ENCODE measurements at regions not wholly inside any gene's neighbourhood (a gene's known extent, or its start where the extent isn't known, plus 50 kb on each side); places are given as distances from the start of the nearest gene placed in this dataset.
"Not testable (repeated sequence)": the region's sequence is repeated elsewhere in the genome, so short reads cannot be mapped to it uniquely, and the experiment has no call there.

- not testable (repeated sequence) for DNase-seq
Measured at GRCh38 chr3:144023543-144023942, 51.9 kb downstream of the DIPK2A start.

DNA sequence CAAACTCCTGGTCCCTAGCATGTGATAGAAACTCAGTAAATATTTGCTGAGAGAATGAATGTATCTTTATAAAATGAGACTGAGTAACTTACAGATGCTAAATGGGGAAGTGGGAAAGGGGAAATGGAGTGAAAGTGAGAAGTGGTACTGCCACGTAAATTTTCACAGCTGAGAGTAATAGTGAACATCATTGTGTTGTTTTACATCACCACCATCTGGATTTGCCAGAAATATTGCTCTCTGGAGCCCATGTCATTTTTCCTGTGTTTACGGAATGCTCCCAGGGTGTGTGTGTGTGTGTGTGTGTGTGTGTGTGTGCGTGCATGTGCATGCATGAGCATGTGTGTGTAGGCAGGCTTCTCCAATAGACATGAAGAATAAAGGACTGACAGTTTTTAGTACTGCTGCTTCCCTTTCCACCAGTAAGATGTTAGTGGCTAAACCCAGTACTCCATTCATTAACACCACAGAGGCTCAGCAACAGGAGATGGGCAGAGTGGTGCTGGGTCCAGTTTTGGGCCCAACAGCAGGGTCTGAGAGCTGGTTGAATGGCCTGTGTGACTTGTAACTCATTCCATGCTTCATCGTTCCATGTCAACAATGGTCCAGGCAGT is 57.3 kb downstream of the DIPK2A start:
- peak; percentile 76 to 87 for DNase-seq

DNA sequence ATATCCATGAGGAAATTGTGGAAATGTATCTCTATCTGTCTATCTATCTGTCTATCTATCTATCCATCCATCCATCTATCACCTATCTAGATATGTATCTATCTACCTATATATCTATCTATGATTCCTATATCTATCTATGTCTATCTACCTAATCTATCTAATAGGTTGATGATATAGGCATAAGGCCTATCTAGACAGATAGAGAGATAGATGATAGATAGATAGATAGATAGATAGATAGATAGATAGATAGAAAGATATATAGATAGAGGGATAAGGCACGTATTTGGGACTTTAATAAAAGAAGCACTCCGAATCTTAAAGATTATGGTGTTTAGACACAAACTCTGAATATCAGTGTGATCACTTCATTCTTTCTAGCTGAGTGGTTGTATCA is 58.1 kb downstream of the DIPK2A start:
- no peak for DNase-seq

GRCh38 chr3:144031938-144032337 is 60.3 kb downstream of the DIPK2A start:
- no peak for DNase-seq

DNA sequence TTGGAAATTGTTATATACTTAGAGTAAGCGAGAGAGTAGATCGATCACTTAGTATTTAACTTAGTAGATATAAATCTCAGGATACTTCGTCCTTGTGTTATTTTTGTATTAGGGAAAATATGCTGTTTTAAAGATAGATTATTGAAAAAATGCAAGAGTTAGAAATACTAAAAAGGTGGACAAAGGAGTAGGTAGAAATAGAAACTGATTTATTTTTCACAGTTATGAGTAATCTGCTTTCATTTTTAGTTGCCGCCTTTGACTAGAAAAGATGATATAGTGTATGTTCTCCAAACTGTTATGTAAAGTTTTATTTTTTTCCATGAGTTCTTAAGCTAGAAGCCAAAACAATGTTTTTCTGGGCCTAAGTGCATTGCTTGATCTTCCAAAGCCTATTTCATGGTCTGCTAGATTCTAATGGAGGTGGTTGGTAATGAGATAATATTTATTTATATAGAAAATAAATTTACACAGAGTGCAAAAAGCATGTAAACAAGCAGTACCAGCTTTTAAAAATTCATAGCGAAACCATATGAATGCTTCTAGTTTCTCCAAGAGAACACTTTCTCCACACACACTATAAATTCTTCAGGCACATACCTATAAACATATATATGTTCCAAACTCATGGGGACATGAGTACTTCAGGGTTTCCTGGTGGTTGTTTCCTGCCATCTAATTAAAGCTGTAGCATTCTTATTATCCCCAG is 61.1 kb downstream of the DIPK2A start:
- DNase-seq, result no peak

- no peak for DNase-seq
Measured at GRCh38 chr3:144033240-144033589, 61.6 kb downstream of the DIPK2A start.

DNA sequence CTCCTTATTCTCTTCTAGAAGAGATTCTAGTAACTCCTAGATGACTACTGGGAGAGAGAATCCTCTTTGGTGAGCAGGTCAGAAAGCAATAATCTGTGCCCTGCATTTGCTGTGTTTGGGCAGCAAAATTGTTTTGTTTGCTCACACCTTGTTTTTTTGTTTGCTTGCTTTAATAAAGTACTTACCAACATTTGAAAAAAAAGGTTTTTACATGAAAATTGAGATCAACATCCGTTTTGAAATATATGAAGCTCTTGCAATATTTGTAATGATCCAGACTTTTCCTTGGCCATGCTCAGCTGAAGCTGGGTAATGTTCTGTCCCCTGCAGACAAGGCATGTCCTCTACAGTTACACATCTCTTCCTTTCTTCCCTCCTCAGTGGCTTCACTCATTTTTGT is 62.2 kb downstream of the DIPK2A start:
- no peak for DNase-seq

- no peak for DNase-seq
Measured at GRCh38 chr3:144034715-144035290, 63.2 kb downstream of the DIPK2A start.

GRCh38 chr3:144036498-144036897 is 64.9 kb downstream of the DIPK2A start:
- DNase-seq, result no peak

- no peak for DNase-seq
Measured at GRCh38 chr3:144039661-144040060, 68.0 kb downstream of the DIPK2A start.

- no peak for DNase-seq
Measured at GRCh38 chr3:144041960-144042556, 70.4 kb downstream of the DIPK2A start.

DNA sequence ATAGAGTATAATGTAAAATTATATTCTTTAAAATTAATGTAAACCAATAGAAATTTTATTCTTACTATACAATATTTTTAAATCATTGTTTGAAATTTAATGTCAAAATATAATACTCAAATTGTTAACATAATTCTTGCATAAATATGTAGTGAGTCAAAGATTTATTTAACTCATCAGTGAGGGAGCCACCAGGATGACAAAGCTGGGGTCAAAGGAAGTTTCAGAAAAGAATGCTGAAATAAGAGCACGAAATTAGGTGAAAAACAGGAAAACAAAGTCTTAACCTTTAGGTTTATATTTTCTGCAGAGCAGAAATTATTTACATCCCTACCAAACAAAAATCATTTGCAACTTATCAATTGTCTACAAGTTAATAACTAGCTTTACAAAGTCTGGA is 74.1 kb downstream of the DIPK2A start:
- DNase-seq, result no peak

DNA sequence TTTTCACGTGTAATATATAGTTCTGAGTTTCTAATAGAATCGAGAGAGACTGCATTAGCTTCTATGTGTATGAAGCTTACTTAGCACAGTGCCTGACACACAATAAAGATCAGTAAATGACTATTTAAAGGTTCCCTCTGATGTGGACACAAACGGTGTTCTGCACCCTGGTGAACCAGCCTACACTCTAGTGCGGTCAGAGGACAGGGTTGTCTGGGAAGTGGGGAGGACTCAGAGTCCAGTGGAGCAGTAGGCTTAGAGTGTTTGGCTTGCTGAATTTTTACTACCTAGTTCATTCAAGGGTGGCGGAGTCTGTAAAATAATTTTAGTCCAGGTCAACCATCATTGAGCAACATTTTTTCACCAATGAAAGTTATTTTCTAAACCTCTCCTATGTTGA is 77.8 kb downstream of the DIPK2A start:
- DNase-seq, result no peak

DNA sequence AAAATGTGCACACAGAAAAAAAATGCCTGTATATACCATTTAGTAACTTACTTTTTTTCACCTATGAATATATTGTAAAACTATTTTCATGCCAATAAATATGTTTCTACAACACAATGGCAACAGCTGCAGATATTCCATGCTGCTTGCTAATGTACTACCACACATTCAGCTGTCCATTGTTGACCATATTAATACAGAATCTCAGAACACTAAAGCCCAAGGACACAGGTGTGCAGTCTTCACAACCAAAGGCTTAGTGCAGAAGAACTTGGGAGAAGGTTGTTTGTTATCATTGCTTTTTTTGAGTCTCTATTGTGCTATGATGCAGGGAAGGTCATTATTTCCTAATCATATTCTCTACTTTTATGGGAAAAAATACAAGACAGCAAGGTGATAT is 79.6 kb downstream of the DIPK2A start:
- DNase-seq, result no peak

DNA sequence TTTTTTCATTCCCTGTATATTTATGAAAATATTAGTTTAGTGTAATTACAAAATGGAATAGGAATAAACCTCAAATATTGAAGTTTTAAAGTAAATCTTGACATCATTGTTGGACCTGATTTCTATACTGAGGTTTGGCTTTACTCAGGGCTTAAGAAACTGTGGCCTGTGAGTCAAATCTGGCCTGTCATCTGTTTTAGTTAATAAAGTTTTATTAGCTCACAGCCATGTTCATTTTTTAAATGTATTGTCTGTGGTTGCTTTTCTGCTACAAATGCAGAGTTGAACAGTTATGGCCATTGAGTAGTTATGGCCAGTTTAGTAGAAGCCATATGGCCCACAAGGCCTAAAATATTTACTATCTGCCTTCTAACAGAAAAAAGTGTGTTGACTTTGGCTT is 80.7 kb downstream of the DIPK2A start:
- DNase-seq, result no peak

DNA sequence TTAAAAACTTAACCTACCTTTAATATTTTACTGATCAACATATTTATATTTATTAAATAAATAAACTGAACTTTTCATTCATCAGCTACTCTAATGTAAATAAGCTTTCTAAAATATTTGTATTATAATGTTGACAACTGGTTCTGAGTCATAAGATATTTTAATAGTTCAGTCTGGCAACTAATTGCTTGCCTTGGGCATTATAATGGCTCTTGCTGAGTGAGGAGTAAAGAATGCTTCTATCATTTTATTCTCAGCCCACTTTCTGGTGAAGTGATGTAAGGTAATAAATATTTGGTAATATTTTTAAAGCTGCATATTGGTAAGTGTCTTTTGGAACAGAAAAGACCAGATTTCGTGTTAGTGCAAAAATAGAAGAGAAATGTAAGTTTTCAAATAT is 81.5 kb downstream of the DIPK2A start:
- no peak for DNase-seq

DNA sequence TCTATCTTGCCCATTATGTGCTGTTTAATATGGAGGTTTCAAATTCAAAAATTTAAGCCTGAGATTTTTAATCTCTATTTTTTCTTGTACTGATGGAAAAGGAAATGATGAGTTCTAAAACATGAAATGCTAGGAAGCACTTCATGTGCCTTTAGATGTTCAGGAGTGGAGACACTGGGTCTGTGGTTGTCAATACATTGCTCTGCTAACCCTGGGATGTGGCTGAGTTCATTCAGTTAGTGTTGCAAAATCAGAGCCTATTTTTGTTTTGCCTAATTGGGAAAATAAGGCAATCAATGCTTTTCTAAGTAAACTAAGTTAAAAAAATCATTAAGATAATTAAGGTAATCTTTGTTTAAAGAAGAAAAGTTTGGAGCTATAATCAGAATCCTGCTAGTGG is 83.1 kb downstream of the DIPK2A start:
- DNase-seq, result no peak

DNA sequence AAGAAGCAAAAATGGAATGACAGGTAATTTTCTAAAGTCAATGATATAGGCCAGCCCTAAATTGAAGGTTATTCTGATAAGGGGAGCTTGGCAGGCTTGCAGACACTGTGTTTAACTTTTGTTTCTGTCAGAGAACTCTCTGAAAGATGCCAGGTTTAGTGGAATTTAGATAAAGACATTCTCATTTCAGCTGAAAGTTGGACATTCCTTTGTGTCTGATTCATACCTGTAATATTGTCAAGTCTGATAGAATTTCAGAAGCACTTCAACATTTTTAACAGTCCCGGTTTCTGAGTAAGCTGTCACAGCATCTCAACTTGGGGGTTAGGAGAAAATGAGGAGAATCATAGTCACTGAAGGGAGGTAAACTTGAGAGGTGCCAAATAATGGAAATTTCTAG is 84.0 kb downstream of the DIPK2A start:
- no peak for DNase-seq

DNA sequence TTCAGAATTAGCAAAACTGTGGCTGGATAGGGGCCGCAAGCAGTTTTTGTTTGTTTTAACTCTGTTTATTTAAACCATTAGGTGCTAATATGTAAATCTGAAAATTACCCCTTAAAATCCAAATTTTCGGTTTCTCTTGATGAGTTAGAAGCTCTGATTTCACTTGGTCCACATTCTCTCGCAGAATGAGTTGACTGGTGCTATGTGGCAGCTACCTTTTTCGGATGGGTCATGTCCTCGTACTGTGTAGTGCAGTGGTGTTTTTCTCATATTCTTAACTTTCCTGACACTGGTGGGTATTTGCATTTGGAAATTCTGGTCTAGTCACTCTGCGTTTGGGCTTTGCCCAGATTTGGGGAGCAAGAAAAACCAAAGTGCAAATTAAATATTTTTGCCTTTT is 87.1 kb downstream of the DIPK2A start:
- no peak for DNase-seq

DNA sequence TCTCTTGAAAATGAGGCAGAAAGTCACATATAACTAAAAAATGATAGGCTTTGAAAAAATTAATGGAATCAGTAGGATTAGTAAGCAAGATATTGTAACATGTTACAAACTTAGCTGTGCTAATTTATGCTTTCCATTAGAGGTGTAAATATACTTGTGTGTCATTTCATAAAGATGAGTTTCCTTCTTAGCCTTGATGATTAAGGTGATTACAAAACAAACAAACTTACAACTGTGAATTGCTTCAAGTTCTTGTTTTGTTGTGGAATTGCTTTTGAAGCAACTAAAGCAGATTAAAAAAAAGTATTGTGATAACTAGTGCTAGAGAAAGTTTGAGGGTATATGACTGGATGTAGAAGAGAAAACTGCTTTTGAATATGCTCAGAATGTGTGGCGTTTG is 87.9 kb downstream of the DIPK2A start:
- DNase-seq, result no peak

GRCh38 chr3:144060881-144061280 is 89.3 kb downstream of the DIPK2A start:
- DNase-seq, result no peak

GRCh38 chr3:144063306-144063705 is 91.7 kb downstream of the DIPK2A start:
- DNase-seq, result no peak

GRCh38 chr3:144067059-144067458 is 95.4 kb downstream of the DIPK2A start:
- no peak for DNase-seq

GRCh38 chr3:144073698-144074097 is 102.1 kb downstream of the DIPK2A start:
- DNase-seq, result no peak

Measured in AML-193 (cell line).